OCI-LY1 (cell line): ENCODE measurements at regions not wholly inside any gene's neighbourhood (a gene's known extent, or its start where the extent isn't known, plus 50 kb on each side); places are given as distances from the start of the nearest gene placed in this dataset.

Experiments used
- CTCF ChIP-seq: fragments of 200-600 bp; sonication (generic), shearing (Covaris generic); IDR thresholded peaks from 2 replicates; pipeline ENCODE4 v1.5.1; 2017; ENCODE audit warnings: mild to moderate bottlenecking, antibody characterized with exemption, low read length, moderate library complexity, mixed read lengths
- EZH2 ChIP-seq: fragments of 200-600 bp; sonication (generic), shearing (Covaris generic); IDR thresholded peaks from 2 replicates; pipeline ENCODE4 v1.8.0; 2017; ENCODE audit warnings: borderline replicate concordance, mixed run types, mild to moderate bottlenecking, antibody characterized with exemption, low read length, moderate library complexity, mixed read lengths

- TF ChIP-seq CTCF = no peak
- TF ChIP-seq EZH2 = no peak
These were observed 122.0 kb downstream of the COPS8 start for GRCh38 chr2:237207646-237208045.
